WTC11 (cell line): ENCODE measurements at regions not wholly inside any gene's neighbourhood (a gene's known extent, or its start where the extent isn't known, plus 50 kb on each side); places are given as distances from the start of the nearest gene placed in this dataset.

Experiments
- ATAC-seq: fragments of 200-7000 bp; cut with Tn5 transposase; 2 replicates; pipeline ENCODE4 v1.10.0; 2021; ENCODE audit warnings: mild to moderate bottlenecking, moderate library complexity
- CTCF ChIA-PET: fragments of 300-600 bp; sonication (Branson Sonifier 250); formaldehyde crosslinking; loops from one replicate; lab custom pipeline; 2021; ENCODE audit warnings: antibody characterized with exemption; lab: Charles Lee
- POLR2A ChIA-PET: fragments of 350-600 bp; sonication (Branson Sonifier 250); formaldehyde crosslinking; loops from one replicate; lab custom pipeline; 2021; ENCODE audit warnings: antibody characterized with exemption; lab: Charles Lee
- DNase-seq: peaks from one replicate; pipeline ENCODE4 v3.0.0; 2021; ENCODE audit warnings: low spot score
- H3K27ac Mint-ChIP-seq: 2 replicates; pipeline ENCODE4 v1.8.0; 2021; ENCODE audit warnings: mixed read lengths
- H3K27me3 Mint-ChIP-seq: 2 replicates; pipeline ENCODE4 v1.8.0; 2021; ENCODE audit warnings: low read depth, mild to moderate bottlenecking, moderate library complexity, mixed read lengths
- H3K36me3 Mint-ChIP-seq: 2 replicates; pipeline ENCODE4 v1.8.0; 2021; ENCODE audit warnings: mixed read lengths
- H3K4me1 Mint-ChIP-seq: 2 replicates; pipeline ENCODE4 v1.8.0; 2022; ENCODE audit warnings: mixed read lengths
- H3K4me3 Mint-ChIP-seq: 2 replicates; pipeline ENCODE4 v1.8.0; 2021; ENCODE audit warnings: mild to moderate bottlenecking, moderate library complexity, mixed read lengths
- H3K9me3 Mint-ChIP-seq: 2 replicates; pipeline ENCODE4 v1.8.0; 2021; ENCODE audit warnings: mixed read lengths
- EMX1 ChIP-seq: fragments of 250-450 bp; sonication (Bioruptor Pico); IDR thresholded peaks from 2 replicates; pipeline ENCODE4 v1.8.0; 2021; ENCODE audit warnings: mild to moderate bottlenecking
- HMGA2 ChIP-seq: fragments of 250-450 bp; sonication (Bioruptor Pico); IDR thresholded peaks from 2 replicates; pipeline ENCODE4 v1.4.0; 2021; ENCODE audit warnings: mild to moderate bottlenecking, moderate library complexity
- JAZF1 ChIP-seq: fragments of 250-450 bp; sonication (Bioruptor Pico); IDR thresholded peaks from 2 replicates; pipeline ENCODE4 v1.9.0; 2021; ENCODE audit warnings: moderate library complexity, mild to moderate bottlenecking, inconsistent platforms
- JUN ChIP-seq: sonication (generic); formaldehyde crosslinking; IDR thresholded peaks from 2 replicates; pipeline ENCODE4 v1.8.0; 2023; ENCODE audit warnings: mild to moderate bottlenecking, missing genetic modification reagents
- MXD4 ChIP-seq: fragments of 250-450 bp; sonication (Bioruptor Pico); IDR thresholded peaks from 2 replicates; pipeline ENCODE4 v1.8.0; 2021; ENCODE audit warnings: mild to moderate bottlenecking, moderate library complexity, borderline replicate concordance
- NR2C2 ChIP-seq: sonication (generic); formaldehyde crosslinking; IDR thresholded peaks from 2 replicates; pipeline ENCODE4 v1.8.0; 2022; ENCODE audit warnings: mild to moderate bottlenecking, missing genetic modification reagents
- RELA ChIP-seq: sonication (generic); formaldehyde crosslinking; IDR thresholded peaks from 2 replicates; pipeline ENCODE4 v1.8.1; 2022; ENCODE audit warnings: missing genetic modification reagents, mild to moderate bottlenecking, borderline replicate concordance
- SMAD3 ChIP-seq: sonication (generic); formaldehyde crosslinking; IDR thresholded peaks from 2 replicates; pipeline ENCODE4 v1.8.0; 2022; ENCODE audit warnings: missing genetic modification reagents, mild to moderate bottlenecking, borderline replicate concordance
- SMAD4 ChIP-seq: sonication (generic); formaldehyde crosslinking; IDR thresholded peaks from 2 replicates; pipeline ENCODE4 v1.8.0; 2022; ENCODE audit warnings: mild to moderate bottlenecking, missing genetic modification reagents
- TEAD1 ChIP-seq: sonication (generic); formaldehyde crosslinking; IDR thresholded peaks from 2 replicates; pipeline ENCODE4 v1.8.0; 2022; ENCODE audit warnings: mild to moderate bottlenecking, missing genetic modification reagents
- ZBTB21 ChIP-seq: sonication (generic); formaldehyde crosslinking; IDR thresholded peaks from 2 replicates; pipeline ENCODE4 v1.8.1; 2023; ENCODE audit warnings: mild to moderate bottlenecking, missing genetic modification reagents, borderline replicate concordance
- ZNF263 ChIP-seq: sonication (generic); formaldehyde crosslinking; IDR thresholded peaks from 2 replicates; pipeline ENCODE4 v1.8.1; 2022; ENCODE audit warnings: low read depth, mild to moderate bottlenecking, moderate library complexity, missing genetic modification reagents
- ZNF416 ChIP-seq: fragments of 250-450 bp; sonication (Bioruptor Pico); IDR thresholded peaks from 2 replicates; pipeline ENCODE4 v1.9.0; 2021; ENCODE audit warnings: mild to moderate bottlenecking, inconsistent platforms
- TF ChIP-seq, protein P1 (sequence below): sonication (generic); formaldehyde crosslinking; IDR thresholded peaks from 2 replicates; pipeline ENCODE4 v1.8.1; 2022; ENCODE audit warnings: mild to moderate bottlenecking, moderate library complexity, missing genetic modification reagents
- TF ChIP-seq, protein P2 (sequence below): sonication (generic); formaldehyde crosslinking; IDR thresholded peaks from 2 replicates; pipeline ENCODE4 v1.8.1; 2022; ENCODE audit warnings: low read depth, mild to moderate bottlenecking, moderate library complexity, missing genetic modification reagents, borderline replicate concordance
- TF ChIP-seq, protein P3 (sequence below): sonication (generic); formaldehyde crosslinking; IDR thresholded peaks from 2 replicates; pipeline ENCODE4 v1.8.1; 2023; ENCODE audit warnings: mild to moderate bottlenecking, missing genetic modification reagents
- TF ChIP-seq, protein P4 (sequence below): sonication (generic); formaldehyde crosslinking; IDR thresholded peaks from 2 replicates; pipeline ENCODE4 v1.8.1; 2023; ENCODE audit warnings: mild to moderate bottlenecking, moderate library complexity, missing genetic modification reagents
- TF ChIP-seq, protein P5 (sequence below): fragments of 250-450 bp; sonication (Bioruptor Pico); IDR thresholded peaks from 2 replicates; pipeline ENCODE4 v2.1.2; 2022; ENCODE audit warnings: mild to moderate bottlenecking, moderate library complexity
- TF ChIP-seq, protein P6 (sequence below): fragments of 200-600 bp; IDR thresholded peaks from 2 replicates; pipeline ENCODE4 v1.8.0; 2022; ENCODE audit warnings: antibody characterized with exemption
- TF ChIP-seq, protein P7 (sequence below): sonication (generic); formaldehyde crosslinking; IDR thresholded peaks from 2 replicates; pipeline ENCODE4 v1.8.0; 2023; ENCODE audit warnings: mild to moderate bottlenecking, missing genetic modification reagents

DNA sequence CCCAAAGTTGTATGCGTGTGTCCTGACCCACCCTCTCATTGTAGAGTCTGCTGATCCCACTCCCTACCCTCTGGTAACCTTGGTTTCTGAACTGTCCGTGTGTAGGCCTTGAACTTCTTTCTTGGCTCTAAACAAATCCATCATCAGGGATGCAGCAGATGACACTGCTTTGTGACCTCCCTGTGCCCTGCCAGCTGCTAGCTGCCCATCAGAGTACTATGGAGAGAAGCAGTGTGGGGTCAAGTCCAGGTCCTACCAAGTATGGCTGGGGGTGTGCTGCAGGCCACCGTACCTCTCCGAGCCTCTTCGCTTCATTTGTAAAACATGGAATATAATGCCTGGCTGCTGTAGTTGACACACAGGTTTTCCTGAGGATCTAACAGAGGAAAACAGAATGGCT is 183.5 kb upstream of the RBPJ start:
- H3K4me1 Mint-ChIP-seq: peaks cover 17% of the 10 kb centered on the region
- no peak overlapping the region for H3K4me3 Mint-ChIP-seq
- TF ChIP-seq, protein P1, sequence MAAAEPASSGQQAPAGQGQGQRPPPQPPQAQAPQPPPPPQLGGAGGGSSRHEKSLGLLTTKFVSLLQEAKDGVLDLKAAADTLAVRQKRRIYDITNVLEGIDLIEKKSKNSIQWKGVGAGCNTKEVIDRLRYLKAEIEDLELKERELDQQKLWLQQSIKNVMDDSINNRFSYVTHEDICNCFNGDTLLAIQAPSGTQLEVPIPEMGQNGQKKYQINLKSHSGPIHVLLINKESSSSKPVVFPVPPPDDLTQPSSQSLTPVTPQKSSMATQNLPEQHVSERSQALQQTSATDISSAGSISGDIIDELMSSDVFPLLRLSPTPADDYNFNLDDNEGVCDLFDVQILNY (CRISPR knock-in tag): no peak
- TF ChIP-seq SMAD4 (no peak), SMAD3 (CRISPR knock-in tag) (no peak), RELA (CRISPR knock-in tag) (no peak), EMX1 (no peak), ZBTB21 (CRISPR knock-in tag) (no peak), ZNF263 (CRISPR knock-in tag) (no peak), NR2C2 (CRISPR knock-in tag) (no peak), ZNF416 (no peak), HMGA2 (CRISPR knock-in tag) (no peak), TEAD1 (CRISPR knock-in tag) (no peak), MXD4 (CRISPR knock-in tag) (no peak), JUN (no peak), JAZF1 (no peak)
- TF ChIP-seq, protein P2, sequence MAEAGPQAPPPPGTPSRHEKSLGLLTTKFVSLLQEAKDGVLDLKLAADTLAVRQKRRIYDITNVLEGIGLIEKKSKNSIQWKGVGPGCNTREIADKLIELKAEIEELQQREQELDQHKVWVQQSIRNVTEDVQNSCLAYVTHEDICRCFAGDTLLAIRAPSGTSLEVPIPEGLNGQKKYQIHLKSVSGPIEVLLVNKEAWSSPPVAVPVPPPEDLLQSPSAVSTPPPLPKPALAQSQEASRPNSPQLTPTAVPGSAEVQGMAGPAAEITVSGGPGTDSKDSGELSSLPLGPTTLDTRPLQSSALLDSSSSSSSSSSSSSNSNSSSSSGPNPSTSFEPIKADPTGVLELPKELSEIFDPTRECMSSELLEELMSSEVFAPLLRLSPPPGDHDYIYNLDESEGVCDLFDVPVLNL (CRISPR knock-in tag): no peak
- TF ChIP-seq, protein P3, sequence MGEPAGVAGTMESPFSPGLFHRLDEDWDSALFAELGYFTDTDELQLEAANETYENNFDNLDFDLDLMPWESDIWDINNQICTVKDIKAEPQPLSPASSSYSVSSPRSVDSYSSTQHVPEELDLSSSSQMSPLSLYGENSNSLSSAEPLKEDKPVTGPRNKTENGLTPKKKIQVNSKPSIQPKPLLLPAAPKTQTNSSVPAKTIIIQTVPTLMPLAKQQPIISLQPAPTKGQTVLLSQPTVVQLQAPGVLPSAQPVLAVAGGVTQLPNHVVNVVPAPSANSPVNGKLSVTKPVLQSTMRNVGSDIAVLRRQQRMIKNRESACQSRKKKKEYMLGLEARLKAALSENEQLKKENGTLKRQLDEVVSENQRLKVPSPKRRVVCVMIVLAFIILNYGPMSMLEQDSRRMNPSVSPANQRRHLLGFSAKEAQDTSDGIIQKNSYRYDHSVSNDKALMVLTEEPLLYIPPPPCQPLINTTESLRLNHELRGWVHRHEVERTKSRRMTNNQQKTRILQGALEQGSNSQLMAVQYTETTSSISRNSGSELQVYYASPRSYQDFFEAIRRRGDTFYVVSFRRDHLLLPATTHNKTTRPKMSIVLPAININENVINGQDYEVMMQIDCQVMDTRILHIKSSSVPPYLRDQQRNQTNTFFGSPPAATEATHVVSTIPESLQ (CRISPR knock-in tag): no peak
- TF ChIP-seq, protein P4, sequence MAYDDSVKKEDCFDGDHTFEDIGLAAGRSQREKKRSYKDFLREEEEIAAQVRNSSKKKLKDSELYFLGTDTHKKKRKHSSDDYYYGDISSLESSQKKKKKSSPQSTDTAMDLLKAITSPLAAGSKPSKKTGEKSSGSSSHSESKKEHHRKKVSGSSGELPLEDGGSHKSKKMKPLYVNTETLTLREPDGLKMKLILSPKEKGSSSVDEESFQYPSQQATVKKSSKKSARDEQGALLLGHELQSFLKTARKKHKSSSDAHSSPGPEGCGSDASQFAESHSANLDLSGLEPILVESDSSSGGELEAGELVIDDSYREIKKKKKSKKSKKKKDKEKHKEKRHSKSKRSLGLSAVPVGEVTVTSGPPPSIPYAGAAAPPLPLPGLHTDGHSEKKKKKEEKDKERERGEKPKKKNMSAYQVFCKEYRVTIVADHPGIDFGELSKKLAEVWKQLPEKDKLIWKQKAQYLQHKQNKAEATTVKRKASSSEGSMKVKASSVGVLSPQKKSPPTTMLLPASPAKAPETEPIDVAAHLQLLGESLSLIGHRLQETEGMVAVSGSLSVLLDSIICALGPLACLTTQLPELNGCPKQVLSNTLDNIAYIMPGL (CRISPR knock-in tag): no peak
- TF ChIP-seq, protein P5, sequence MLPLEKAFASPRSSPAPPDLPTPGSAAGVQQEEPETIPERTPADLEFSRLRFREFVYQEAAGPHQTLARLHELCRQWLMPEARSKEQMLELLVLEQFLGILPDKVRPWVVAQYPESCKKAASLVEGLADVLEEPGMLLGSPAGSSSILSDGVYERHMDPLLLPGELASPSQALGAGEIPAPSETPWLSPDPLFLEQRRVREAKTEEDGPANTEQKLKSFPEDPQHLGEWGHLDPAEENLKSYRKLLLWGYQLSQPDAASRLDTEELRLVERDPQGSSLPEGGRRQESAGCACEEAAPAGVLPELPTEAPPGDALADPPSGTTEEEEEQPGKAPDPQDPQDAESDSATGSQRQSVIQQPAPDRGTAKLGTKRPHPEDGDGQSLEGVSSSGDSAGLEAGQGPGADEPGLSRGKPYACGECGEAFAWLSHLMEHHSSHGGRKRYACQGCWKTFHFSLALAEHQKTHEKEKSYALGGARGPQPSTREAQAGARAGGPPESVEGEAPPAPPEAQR (CRISPR knock-in tag): no peak
- TF ChIP-seq, protein P6, sequence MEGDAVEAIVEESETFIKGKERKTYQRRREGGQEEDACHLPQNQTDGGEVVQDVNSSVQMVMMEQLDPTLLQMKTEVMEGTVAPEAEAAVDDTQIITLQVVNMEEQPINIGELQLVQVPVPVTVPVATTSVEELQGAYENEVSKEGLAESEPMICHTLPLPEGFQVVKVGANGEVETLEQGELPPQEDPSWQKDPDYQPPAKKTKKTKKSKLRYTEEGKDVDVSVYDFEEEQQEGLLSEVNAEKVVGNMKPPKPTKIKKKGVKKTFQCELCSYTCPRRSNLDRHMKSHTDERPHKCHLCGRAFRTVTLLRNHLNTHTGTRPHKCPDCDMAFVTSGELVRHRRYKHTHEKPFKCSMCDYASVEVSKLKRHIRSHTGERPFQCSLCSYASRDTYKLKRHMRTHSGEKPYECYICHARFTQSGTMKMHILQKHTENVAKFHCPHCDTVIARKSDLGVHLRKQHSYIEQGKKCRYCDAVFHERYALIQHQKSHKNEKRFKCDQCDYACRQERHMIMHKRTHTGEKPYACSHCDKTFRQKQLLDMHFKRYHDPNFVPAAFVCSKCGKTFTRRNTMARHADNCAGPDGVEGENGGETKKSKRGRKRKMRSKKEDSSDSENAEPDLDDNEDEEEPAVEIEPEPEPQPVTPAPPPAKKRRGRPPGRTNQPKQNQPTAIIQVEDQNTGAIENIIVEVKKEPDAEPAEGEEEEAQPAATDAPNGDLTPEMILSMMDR: no peak
- TF ChIP-seq, protein P7, sequence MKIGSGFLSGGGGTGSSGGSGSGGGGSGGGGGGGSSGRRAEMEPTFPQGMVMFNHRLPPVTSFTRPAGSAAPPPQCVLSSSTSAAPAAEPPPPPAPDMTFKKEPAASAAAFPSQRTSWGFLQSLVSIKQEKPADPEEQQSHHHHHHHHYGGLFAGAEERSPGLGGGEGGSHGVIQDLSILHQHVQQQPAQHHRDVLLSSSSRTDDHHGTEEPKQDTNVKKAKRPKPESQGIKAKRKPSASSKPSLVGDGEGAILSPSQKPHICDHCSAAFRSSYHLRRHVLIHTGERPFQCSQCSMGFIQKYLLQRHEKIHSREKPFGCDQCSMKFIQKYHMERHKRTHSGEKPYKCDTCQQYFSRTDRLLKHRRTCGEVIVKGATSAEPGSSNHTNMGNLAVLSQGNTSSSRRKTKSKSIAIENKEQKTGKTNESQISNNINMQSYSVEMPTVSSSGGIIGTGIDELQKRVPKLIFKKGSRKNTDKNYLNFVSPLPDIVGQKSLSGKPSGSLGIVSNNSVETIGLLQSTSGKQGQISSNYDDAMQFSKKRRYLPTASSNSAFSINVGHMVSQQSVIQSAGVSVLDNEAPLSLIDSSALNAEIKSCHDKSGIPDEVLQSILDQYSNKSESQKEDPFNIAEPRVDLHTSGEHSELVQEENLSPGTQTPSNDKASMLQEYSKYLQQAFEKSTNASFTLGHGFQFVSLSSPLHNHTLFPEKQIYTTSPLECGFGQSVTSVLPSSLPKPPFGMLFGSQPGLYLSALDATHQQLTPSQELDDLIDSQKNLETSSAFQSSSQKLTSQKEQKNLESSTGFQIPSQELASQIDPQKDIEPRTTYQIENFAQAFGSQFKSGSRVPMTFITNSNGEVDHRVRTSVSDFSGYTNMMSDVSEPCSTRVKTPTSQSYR: no peak
- POLR2A ChIA-PET: no interaction called here
- CTCF ChIA-PET: interaction anchor here (2.1 kb wide), 1 partner anchor 9 kb away, joined by 8 read pairs; no protein-coding TSS in a partner anchor
- no peak overlapping the region for H3K27ac Mint-ChIP-seq
- ATAC-seq (no peak), DNase-seq (no peak)
- H3K36me3 Mint-ChIP-seq: no peaks in the 10 kb centered on the region
- peaks cover 17% of the 10 kb centered on the region for H3K9me3 Mint-ChIP-seq
- no peaks in the 10 kb centered on the region for H3K27me3 Mint-ChIP-seq
